ENCODE measurements at regions not wholly inside any gene's neighbourhood (a gene's known extent, or its start where the extent isn't known, plus 50 kb on each side); places are given as distances from the start of the nearest gene placed in this dataset.
A peak's percentile ranks its signal among the peaks of the same experiment; 100 is the strongest.

DNA sequence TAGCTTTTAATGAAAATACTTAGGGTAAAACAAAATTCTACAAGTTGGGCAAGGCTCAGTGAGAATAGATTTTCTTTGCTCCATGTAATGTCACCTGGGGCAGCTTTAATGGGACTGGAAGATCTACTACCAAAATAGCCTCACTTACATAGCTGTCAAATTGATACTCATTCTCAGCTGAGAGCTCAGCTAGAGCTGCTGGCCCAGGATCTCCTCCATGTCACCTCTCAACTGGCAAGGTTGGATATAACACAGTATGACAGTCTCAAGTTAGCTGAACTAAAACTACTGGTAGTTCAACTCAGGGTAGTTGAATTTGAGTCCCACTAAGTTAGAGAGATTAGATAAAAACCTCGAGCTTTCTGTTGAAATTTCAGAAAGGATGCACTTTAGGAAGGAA is 218.5 kb upstream of the PLSCR5 start:
- no peak for DNase-seq

DNA sequence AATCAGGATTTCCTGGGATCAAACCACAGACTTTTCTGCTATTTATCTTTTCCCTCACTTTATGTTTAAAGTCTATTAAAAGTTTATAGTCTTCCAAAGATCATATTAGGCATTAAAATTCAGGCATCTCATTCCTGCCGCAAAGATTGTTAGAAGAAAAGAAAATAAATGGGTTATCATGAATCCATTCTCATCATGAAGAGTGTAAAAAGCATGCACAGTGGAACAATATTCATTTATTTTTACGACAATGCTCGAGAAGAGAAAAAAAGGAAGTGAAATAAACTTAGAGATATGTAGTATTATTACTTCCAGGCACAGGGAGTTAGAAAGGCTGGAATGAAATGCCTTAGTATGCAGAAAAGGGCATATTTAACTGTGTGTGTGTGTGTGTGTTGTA is 213.7 kb upstream of the PLSCR5 start:
- no peak for DNase-seq

DNA sequence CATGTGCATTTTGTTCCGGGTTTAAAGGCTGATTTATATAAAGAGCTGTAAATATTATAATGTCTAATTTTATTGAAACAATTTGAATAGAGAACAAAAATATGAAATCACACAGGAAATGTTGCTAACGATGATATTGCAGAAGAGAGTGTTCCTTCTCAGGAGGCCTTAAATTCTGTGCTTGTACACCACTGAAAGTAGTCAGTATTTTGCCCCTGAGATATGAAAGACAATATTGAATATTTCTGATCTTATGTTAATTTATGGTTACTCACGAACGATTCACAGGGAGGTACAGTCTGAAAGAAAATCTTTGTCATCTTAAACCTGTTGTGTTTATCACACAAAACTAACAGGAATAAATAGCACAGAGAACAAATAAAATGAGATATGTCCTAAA is 213.2 kb upstream of the PLSCR5 start:
- no peak for DNase-seq

DNA sequence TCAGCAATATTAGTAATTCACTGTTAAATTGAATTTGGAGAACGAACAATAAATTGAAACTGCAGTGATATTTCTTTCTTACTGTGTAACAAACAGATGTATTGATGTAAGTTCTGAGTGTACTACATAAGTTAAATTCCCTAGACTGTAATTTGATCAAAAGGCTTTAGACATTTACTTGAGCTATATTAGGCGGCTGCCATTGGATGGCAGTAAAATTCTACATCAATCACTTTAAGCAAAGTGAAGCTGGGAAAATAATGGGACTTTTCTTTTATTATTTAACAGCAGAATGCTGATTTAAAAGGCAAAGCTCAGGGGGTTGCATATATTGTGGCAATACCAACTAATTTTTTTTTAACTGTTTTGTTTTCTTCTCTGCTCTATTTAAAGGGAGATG is 212.6 kb upstream of the PLSCR5 start:
- DNase-seq: peak; percentile 25

DNA sequence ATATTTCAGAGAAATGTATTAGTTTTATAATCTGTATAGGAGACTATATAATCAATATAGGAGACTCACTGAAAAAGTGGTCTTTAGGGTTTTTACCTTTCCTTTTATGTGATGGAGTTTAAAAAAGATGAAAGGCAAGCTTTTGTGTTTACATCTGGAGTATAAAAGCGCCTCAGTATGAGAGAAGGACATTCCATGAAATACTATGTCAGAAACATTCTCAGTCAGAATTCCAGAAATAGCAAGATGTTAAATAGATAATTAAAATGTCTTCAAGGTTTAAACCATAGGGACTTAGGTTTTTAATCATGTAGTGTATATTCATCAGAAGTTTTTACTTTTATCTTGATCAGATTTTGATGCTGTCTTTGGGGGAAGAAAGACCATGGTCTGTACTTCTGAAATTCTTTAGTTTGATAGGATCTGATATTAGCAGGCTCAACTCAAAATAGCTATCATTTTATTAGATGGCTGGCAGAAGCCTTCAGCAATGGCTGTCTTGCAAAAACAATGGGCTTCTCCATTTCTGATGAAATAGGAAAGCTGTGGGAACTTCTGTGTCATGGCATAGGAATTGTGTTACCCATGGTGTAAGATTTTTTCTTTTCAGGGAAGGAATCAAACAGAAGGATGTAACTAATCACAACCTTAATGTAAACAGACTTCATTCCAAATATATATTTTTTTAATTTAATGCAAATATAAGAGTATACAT is 209.6 kb upstream of the PLSCR5 start:
- DNase-seq: no peak

DNA sequence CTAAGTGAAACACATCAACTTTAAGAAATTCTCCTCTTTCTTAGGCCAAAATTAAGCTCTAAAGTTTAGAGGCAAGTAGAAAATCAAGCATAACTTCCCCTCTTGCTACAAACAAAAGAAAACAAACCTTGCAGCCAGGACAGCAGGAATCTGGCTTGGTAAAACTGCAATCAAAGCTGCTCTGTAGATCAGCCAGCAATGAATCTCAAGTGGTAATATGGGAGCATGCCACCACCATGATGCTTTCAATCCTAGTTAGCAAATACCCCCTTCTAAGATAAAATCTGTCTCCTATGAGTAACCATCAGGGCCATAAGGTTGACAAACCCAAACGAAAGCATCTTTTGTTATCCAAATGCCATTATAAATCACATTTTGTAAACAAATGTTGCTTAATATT is 208.3 kb upstream of the PLSCR5 start:
- DNase-seq: no peak

DNA sequence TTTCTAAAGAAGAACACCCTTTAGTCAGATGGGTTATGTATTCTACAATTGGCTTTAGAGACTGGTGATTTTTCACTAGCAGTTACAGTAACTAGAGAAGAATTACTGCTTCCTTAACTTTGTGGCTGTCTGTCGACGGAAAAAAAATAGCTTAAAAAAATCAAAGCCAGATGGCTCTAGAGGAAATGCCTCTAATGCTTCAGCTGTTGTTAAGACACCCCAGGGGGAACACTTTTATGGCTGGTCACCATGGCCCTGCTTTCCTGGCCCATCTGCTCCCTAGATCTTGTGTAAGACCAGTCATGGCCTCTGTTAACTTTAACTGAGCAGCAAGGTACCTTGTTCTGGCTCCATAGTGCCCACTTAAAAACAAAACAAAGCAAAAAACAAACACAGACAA is 198.6 kb upstream of the PLSCR5 start:
- DNase-seq: no peak

DNA sequence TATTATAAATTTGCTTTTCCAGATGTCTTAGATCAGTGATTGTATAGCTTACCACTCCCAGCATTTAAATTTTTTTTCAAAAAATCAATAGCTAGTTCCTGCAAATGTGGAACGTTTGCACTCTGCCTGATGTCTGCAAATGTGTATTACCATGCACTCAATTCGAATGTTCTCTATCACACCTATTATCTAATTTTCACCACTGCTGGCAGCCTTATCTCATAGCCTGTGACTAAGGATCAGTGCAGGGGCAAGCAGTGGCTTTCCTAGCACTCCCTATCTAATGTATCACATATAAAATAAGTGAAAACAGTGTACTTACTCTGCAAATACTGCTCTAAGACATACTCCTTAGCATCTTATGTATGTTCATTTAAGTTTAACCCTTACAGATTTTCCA is 196.3 kb upstream of the PLSCR5 start:
- DNase-seq: no peak

DNA sequence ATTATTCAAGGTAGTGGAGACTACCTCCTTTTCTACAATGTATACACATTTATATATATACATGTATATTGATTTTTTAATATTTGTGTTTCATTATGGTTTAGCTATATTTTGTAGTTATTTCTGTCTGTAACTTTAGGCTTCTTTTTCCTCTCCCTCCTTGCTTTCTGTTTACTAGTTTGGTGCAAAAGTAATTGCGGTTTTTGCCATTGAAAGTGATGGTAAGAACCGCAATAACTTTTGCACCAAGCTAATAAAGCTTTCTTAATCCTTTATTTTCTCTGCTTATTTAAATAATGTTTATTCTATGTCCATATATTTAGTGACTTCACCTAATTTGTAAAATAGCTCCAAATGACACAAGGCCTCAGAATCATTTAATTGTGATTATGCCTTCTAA is 195.3 kb upstream of the PLSCR5 start:
- DNase-seq: no peak

DNA sequence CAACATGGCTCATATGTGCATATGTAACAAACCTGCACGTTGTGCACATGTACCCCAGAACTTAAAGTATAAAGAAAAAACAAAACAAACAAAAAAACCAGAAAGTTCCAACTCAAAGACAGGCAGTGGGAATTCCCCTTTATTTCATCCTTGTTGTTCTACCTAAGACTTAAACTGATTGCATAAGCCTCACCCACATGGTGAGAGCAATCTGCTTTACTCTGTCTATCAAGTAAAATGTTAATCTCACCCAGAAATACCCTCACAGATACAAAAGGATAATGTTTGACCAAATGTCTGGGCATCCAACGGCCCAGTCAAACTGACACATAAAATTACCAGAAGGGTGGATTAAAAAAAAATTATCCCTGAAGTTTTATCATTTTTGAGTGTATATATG is 190.9 kb upstream of the PLSCR5 start:
- DNase-seq: no peak

DNA sequence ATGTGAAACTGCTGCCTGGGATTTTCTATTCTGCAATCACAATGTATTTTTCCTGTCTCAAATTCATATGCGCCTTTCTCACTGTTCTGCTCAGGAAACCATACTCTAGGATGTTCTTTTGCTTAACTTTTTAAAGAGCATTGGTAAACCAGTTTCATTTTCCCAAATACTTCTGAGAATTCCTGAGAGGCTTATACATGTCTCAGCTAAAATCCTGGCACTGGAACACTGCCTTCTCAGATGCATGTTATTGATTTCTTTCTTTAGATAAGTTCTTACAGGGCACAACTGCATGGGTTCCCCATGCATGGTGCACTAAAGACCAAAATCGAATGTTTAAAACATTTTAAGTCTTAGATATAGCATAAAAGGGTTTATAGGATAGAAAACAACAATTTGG is 178.3 kb upstream of the PLSCR5 start:
- no peak for DNase-seq

DNA sequence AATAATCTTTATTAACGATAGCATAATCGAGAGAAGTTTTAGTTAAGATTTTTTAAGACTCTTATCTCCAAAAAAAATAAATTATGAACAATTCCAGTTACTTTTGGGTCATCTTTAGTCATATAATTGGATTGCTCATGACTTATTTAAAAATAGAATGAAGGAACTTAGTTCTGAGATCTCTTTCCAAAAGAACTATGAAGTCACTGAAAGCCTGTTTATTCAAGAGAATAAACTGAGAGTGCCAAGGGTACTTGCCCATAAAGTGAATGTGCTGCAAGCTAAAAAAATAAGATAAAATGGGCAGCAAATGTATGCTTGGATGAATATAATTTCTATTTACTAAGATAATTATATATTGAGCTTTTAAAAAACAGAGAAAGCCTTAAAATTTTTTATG is 176.5 kb upstream of the PLSCR5 start:
- no peak for DNase-seq

DNA sequence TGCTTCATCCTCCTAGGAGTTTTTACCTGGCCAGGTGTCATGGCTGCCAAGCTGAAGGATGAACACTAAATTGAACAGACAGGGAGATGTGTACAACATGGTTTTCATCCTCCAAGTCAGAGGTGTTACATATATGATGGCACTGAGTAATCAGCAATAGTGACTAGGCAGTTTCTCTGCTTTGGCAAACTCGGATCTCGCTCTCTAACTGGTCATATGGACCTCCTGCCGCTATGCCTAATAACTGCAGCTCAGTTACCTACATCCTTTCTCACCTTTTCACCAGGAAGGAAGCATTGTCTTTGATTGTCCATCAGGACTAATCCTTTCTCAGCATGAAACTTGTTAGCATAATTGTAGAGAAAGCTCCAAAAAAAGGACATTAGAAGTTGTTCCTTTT is 175.9 kb upstream of the PLSCR5 start:
- no peak for DNase-seq

DNA sequence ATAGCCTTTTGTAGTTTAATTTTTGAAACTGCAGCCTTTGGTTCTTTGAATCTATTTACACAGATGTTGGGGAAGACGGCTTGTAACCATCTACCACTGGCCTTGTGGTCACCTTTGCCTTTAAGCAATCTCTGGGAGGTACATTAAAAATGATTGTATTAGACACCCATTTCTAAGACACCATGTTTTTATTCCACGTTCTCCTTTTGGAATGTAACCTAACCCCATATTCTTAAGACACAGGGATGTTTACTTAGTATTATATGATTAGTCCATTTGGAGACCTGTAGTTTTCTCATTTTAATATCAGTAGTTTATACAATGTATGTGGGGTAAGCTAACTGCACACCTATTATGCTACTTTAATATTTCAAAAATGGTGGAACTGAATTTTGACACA is 175.1 kb upstream of the PLSCR5 start:
- DNase-seq: no peak

DNA sequence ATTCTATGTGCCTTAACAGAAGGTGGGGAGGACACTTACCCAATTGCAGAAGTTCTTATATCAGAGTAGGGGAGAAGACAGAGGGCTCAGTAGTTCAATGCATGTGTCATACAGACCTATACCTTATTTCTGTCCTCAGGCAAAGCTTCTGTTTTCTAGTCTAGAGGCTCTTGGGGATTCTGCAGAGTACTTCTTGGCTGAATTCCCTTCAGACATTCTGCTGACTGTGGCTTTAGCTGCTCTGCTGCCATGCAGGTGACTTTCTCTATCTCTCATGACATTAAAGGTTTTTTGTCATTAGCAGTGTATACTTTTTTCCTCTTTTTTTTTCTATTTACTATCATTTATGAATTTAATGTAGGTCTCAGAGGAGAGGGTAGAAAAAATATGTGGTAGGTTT is 172.8 kb upstream of the PLSCR5 start:
- DNase-seq: no peak

DNA sequence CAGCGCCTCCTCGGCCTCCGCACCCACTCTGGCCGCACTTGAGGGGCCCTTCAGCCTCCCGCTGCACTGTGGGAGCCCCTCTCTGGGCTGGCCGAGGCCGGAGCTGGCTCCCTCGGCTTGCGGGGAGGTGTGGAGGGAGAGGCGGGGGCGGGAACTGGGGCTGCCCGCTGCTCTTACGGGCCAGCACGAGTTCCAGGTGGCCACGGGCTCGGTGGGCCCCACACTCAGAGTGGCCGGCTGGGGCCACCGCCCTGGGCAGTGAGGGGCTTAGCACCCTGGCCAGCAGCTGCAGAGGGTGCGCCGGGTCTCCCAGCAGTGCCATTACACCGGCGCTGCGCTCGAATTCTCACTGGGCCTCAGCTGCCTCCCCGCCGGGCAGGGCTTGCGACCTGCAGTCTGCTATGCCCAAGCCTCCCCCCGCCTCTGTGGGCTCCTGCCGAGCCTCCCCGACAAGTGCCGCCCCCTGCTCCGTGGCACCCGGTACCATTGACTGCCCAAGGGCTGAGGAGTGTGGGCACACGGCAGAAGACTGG is 167.1 kb upstream of the PLSCR5 start:
- DNase-seq: no peak

DNA sequence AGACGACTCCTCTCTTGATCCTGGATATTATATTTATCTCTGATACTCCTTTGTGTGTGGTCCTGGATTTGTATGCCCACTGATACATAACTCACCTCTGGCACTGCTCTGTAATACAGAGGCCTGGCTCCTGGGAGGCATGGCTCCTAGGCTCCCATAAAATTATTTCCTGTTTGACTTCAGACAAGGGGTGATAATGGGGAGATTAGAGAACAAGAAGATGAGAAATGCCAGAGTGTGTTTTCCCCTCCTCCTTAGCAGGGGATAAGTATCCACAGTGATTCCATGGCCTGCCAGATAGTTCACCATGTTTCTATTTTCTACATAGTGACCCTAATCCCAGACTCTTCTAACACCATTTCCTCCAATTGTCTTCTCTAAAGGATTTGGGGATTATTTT is 165.7 kb upstream of the PLSCR5 start:
- no peak for DNase-seq

DNA sequence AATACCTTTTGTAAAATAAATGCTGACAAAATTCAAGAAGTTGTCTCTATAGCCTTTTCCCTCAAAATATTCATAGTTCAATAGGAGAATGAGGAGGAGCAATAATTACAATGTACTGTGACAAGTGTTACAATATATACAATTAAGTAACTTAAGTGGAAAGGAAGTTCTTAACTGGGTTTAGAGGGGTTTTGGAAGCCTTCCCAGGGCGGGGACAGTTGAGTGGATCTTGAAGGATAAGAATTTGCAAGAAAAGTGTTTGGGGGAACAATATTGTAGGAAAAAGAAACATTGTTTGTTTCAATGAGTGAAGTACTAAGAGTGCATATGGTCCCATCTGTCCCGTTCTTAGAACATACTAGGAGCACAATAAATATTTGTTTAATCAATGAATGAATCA is 165.2 kb upstream of the PLSCR5 start:
- no peak for DNase-seq

DNA sequence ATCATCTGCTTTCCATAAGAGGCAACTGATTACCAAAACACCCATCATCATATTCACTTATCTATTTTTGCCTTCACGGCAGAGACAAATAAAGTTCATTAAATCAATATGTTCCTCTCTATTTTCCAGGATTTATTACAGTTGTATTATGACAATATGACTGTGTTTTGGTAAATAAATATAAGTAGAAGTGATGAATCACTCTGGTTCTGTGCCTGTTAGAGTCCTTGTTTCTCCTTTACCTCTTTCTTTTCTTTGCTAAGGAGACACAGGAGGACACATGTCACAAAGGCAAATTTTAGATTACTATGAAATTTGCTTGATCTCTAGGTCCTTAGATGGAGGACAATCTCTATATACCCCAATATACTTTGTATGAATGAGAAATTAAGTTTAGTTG is 152.6 kb upstream of the PLSCR5 start:
- no peak for DNase-seq

DNA sequence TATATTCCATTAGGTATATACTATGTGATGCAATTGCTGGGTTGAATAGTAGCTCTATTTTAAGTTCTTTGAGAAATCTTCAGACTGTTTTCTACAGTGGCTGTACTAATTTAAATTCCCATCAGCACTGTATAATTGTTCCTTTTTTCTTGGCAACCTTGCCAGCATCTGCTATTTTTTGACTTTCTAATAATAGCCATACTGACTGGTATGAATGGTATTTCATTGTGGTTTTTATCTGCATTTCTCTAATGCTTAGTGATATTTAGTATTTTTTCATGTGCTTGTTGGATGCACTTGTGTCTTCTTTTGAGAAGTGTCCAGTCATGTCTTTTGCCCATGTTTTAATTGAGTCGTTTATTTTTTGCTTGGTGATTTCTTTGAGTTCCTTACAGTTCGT is 145.1 kb upstream of the PLSCR5 start:
- DNase-seq: no peak

DNA sequence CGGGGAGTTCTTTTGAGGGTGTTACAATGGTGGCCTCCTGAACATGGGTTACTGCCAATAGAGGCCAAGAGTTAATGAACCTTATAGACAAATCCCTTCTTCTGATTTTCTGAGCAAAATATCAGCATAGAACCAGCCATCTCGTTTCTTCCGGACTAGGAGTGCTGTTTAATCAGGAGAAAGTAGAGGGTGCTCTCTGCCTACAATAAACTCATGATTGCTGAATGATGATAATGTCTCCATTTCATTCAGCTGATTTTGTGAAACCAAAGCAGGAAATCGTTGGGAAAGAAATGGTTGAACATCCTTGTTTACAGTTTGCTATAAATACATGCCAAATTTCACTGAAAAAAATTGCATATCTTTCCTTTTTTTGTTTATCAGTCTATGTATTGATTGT is 142.8 kb upstream of the PLSCR5 start:
- no peak for DNase-seq

DNA sequence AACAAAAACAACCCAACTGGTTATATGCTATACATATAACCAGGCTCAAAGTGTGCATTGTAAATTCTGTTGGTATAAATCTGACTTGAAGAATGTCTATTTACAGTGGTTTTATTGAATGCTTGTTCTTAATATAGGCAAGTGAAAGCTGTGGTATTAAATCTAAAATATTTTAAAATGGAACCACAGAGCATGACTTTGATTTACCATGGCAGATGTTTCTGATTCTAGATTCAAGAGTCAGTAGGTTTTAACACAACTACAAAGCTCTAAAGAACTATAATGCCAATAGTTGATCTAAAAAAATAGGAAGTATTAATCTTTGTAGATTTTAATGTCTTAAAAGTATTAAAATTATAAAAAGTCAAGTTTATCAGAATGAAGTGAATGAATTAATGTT is 141.9 kb upstream of the PLSCR5 start:
- no peak for DNase-seq

DNA sequence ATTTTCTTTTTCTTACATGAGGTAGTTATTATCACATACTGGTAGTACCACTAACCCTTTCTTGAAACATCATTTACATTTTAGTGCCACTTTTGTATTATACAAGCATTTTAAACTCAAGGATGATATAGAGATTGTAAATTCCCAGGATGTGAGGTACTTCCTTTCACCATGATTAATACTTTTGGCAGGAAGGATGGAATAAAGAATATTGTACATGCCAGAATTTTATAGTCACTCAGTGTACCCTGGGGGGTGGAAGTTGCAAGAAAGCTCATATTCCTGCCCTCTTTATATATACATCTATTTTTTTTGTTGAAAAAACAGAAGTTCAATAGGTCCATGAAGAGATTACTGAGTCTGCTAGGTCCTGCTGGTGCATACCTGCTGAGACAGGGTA is 141.0 kb upstream of the PLSCR5 start:
- DNase-seq: no peak

DNA sequence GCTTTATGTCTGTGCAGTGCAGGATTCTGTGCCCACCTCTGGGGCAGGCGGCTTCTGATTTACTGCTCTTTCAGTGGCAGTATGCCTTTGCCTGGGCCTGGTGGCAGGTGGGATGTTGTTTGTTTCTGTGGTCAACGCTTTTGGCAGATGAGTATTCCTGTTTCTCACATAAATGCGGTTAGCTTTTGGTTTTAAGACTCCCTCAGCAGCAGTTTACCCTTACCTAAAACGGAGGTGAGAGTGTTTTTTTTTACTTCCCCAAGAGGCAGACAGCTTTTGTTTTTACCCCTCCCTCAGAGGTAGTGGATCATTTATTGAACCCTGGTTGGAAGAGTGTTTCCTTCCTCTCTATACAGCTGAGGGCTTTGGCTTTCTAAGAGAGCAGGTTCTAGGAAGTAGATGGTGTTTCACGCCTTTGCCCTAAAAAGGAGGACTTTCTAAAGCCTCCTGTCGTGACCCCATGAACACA is 134.1 kb upstream of the PLSCR5 start:
- no peak for DNase-seq

DNA sequence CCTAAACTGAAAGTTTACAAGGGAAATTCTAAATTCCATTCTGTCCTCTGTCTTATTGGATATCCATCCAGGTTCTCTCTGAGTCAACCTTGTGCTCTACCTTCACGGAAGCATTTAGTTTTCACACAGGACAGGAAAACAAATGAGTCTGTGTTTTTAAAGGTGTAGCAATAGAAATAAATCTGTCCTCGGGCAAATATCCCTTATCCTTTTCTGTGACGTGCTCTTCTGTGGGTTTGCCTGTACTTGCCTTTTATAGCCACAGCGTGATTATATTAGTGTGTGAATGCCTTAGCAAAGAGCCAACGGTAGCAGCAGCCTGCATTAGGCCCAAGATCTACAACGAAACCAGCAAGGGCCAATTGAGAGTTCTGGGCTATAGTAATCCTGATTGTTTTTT is 127.2 kb upstream of the PLSCR5 start:
- DNase-seq: no peak

All from NCI-H510A treated with DMSO at 0.1 percent for 48 hours (cell line).